ENCODE measurements at regions not wholly inside any gene's neighbourhood (a gene's known extent, or its start where the extent isn't known, plus 50 kb on each side); places are given as distances from the start of the nearest gene placed in this dataset.
"Not testable (repeated sequence)": the region's sequence is repeated elsewhere in the genome, so short reads cannot be mapped to it uniquely, and the experiment has no call there.

DNA sequence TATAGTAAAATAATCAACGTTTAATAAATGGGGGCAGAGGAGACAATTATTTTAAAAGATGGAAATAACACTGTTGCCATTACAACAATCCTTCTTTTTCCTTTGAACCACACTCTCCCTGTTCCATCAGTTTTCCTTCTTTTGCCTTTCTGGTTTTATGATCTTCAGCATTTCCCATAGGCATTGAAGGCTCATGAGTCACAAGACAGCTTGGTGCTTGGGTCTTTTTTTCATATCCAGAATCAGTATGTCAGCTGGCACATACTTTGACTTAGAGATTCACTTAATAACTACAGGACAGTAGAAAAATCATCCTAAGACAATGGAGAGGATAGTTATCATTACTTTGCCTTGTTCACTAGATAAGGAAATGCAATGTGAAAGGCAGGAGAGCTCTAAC lies 521.6 kb upstream of the TSPY4 start:
- no peak overlapping the region for H3K4me3 Mint-ChIP-seq
- H3K27me3 Mint-ChIP-seq: no peaks in the 10 kb centered on the region
- DNase-seq: no peak
- H3K4me1 Mint-ChIP-seq: no peaks in the 10 kb centered on the region
- CTCF ChIA-PET: no interaction called here
- no peak overlapping the region for H3K27ac Mint-ChIP-seq
- H3K9me3 Mint-ChIP-seq: no peaks in the 10 kb centered on the region
- no peaks in the 10 kb centered on the region for H3K36me3 Mint-ChIP-seq

DNA sequence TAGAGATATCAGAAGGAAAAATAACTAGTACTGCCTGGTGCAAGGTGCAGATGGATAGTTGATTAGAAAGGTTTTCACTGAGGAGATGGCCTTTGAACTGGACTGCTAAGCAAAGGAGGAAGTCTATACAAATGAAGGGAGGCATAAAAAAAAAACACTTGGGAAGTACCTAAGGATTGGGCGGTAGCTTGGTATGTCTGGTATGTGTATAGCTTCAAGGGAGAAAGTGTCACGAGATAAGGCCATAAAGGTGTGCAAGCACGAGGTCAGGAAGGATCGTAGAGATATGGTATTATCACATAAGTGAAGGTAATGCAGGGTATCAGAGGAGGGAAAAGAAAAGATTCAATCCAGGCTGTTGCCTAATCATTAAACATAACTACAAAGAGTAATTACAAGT lies 517.2 kb upstream of the TSPY4 start:
- H3K27me3 Mint-ChIP-seq: no peaks in the 10 kb centered on the region
- H3K27ac Mint-ChIP-seq: no peak overlapping the region
- H3K4me3 Mint-ChIP-seq: no peak overlapping the region
- CTCF ChIA-PET: no interaction called here
- no peaks in the 10 kb centered on the region for H3K36me3 Mint-ChIP-seq
- DNase-seq: no peak
- no peaks in the 10 kb centered on the region for H3K9me3 Mint-ChIP-seq
- no peaks in the 10 kb centered on the region for H3K4me1 Mint-ChIP-seq

DNA sequence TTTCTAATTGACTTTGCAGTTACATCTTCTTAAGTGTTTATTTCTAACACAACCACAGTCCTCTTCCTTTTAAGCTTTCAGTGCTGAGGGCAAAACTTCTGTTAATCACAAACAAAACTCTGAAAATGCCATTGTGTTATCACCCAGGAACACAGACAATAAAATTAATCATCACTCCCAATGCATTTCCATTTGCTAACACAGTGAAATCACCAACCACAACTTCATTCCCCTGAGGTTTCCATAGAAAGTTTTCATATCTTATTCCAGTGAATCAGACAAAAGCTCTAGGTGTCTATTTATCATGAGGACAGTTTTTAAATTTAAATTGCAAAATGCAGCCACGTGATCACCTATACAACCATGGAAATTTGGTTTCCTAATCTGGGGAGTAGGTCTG lies 516.2 kb upstream of the TSPY4 start:
- CTCF ChIA-PET: no interaction called here
- Mint-ChIP-seq H3K9me3 (no peaks in the 10 kb centered on the region), H3K4me1 (no peaks in the 10 kb centered on the region), H3K27ac (no peak overlapping the region), H3K36me3 (no peaks in the 10 kb centered on the region), H3K4me3 (no peak overlapping the region), H3K27me3 (no peaks in the 10 kb centered on the region)
- no peak for DNase-seq

DNA sequence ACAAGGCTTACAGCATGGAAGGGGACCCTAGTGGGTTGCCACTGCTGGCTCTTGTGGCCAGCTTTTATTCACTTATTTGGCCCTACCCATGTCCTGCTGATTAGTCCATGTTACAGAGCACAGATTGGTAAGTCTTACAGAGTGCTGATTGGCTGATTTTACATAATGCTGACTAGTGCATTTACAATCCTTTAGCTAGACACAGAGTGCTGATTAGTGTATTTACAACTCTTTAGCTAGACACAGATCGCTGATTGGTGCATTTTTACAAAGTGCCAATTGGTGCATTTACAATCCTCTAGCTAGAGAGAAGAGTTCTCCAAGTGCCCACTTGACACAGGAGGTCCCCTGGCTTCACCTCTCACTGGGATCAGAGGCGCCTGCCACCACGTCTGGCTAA lies 485.0 kb upstream of the TSPY4 start:
- Mint-ChIP-seq H3K4me1 (no peaks in the 10 kb centered on the region), H3K36me3 (no peaks in the 10 kb centered on the region), H3K9me3 (no peaks in the 10 kb centered on the region), H3K27ac (no peak overlapping the region), H3K4me3 (no peak overlapping the region), H3K27me3 (no peaks in the 10 kb centered on the region)
- CTCF ChIA-PET: no interaction called here
- DNase-seq: no peak

DNA sequence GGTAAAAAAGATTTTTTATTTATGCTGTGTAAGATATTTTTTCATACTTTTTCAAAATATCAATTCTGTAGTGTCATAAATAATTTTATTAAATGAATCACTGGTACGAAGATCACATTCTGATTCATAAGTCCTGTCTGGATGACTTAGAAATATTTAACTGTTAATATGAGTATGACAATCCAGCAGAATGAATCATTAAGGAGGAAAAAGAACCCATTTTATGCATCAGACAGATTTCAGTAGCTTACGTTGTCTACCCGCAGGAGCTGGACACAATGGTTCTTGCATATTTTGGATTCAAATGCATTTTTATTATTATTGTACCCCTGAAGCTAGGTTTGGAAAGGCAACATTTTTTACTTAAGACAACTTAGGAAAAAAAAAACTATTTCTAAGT lies 448.9 kb upstream of the TSPY4 start:
- no peak overlapping the region for H3K27ac Mint-ChIP-seq
- CTCF ChIA-PET: no interaction called here
- H3K9me3 Mint-ChIP-seq: no peaks in the 10 kb centered on the region
- DNase-seq: no peak
- no peaks in the 10 kb centered on the region for H3K4me1 Mint-ChIP-seq
- no peaks in the 10 kb centered on the region for H3K27me3 Mint-ChIP-seq
- no peak overlapping the region for H3K4me3 Mint-ChIP-seq
- no peaks in the 10 kb centered on the region for H3K36me3 Mint-ChIP-seq

DNA sequence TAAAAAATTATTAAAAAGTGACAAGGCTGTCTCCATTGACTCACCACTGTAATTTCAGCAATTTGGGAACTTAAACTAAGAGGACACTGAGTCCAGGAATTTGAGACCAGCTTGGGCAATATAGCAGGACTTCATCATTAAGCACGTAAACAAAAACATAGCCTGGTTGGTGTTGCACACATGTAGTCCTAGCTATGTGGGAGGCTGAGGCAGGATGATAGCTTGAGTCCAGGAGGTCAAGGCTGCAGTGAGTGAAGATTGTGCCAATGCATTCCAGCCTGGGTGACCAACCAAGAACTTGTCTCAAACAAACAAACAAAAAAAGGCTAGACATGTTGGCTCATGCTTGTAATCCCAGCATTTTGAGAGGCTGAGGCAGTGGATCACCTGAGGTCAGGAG lies 439.4 kb upstream of the TSPY4 start:
- H3K9me3 Mint-ChIP-seq: no peaks in the 10 kb centered on the region
- H3K27me3 Mint-ChIP-seq: no peaks in the 10 kb centered on the region
- H3K36me3 Mint-ChIP-seq: no peaks in the 10 kb centered on the region
- no peak for DNase-seq
- no peak overlapping the region for H3K4me3 Mint-ChIP-seq
- no peaks in the 10 kb centered on the region for H3K4me1 Mint-ChIP-seq
- no peak overlapping the region for H3K27ac Mint-ChIP-seq
- CTCF ChIA-PET: no interaction called here

GRCh38 chrY:8905141-8905540 lies 432.1 kb upstream of the TSPY4 start:
- no peaks in the 10 kb centered on the region for H3K4me1 Mint-ChIP-seq
- CTCF ChIA-PET: no interaction called here

DNA sequence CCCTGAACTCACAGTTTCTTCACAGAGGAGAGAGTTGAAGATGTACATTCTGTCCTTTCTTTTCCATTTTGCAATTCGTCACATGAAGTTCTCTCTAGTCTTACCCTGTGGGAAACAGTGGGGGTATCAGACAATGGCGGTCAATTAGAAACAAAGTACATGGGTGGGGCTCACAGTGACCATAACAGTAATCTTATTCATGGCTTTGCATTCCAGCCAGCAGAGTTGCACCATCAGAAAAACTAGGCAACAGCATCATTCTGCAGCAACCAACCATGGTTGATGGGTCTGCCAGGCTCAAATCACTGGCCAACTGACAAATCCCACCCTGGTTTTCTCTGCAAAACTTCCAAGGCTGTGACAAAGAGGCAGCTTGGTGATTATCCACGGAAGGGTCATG lies 414.7 kb upstream of the TSPY4 start:
- H3K27me3 Mint-ChIP-seq, H3K9me3 Mint-ChIP-seq, CTCF ChIA-PET, H3K4me3 Mint-ChIP-seq, DNase-seq, H3K4me1 Mint-ChIP-seq, H3K27ac Mint-ChIP-seq, H3K36me3 Mint-ChIP-seq: not testable (repeated sequence)

More at GRCh38 chrY:8905141-8905540, 432.1 kb upstream of the TSPY4 start:
- no peak overlapping the region for H3K4me3 Mint-ChIP-seq
- no peaks in the 10 kb centered on the region for H3K27me3 Mint-ChIP-seq
- H3K9me3 Mint-ChIP-seq: no peaks in the 10 kb centered on the region
- H3K36me3 Mint-ChIP-seq: no peaks in the 10 kb centered on the region
- no peak for DNase-seq
- no peak overlapping the region for H3K27ac Mint-ChIP-seq

Data from activated naive CD4-positive, alpha-beta T cell treated with anti-CD3 and anti-CD28 coated beads, Interleukin-2, amount 10 ng/mL, durations not matched to agents 7 days and 5 days (primary cell).